HG03565 (cell line): ENCODE measurements at regions not wholly inside any gene's neighbourhood (a gene's known extent, or its start where the extent isn't known, plus 50 kb on each side); places are given as distances from the start of the nearest gene placed in this dataset.

Experiments
- ATAC-seq: cut with Tn5 transposase; IDR thresholded peaks from one replicate; pipeline ENCODE4 v1.9.1; 2021; ENCODE audit warnings: mild to moderate bottlenecking, moderate library complexity; ENCODE audit not compliant: unreplicated experiment

GRCh38 chr2:107197594-107198294, 311.8 kb upstream of the ST6GAL2 start:
- no peak for ATAC-seq

GRCh38 chr2:107202962-107203591, 317.1 kb upstream of the ST6GAL2 start:
- no peak for ATAC-seq

- ATAC-seq = no peak
Measured at GRCh38 chr2:107215401-107216350, 329.7 kb upstream of the ST6GAL2 start.

- ATAC-seq = no peak
Measured at GRCh38 chr2:107218208-107218607, 332.2 kb upstream of the ST6GAL2 start.

- no peak for ATAC-seq
Measured at GRCh38 chr2:107222466-107222865, 336.5 kb upstream of the ST6GAL2 start.

GRCh38 chr2:107235491-107236254, 349.7 kb upstream of the ST6GAL2 start:
- ATAC-seq = no peak

GRCh38 chr2:107242811-107243210, 356.8 kb upstream of the ST6GAL2 start:
- ATAC-seq = no peak

- no peak for ATAC-seq
Measured at GRCh38 chr2:107248932-107249331, 363.0 kb upstream of the ST6GAL2 start.

GRCh38 chr2:107255744-107256143, 369.8 kb upstream of the ST6GAL2 start:
- no peak for ATAC-seq

- no peak for ATAC-seq
Measured at GRCh38 chr2:107258531-107259407, 372.8 kb upstream of the ST6GAL2 start.

GRCh38 chr2:107259408-107260195, 373.6 kb upstream of the ST6GAL2 start:
- ATAC-seq = no peak

GRCh38 chr2:107263628-107264027, 377.7 kb upstream of the ST6GAL2 start:
- no peak for ATAC-seq

GRCh38 chr2:107264184-107264583, 378.2 kb upstream of the ST6GAL2 start:
- no peak for ATAC-seq

GRCh38 chr2:107266555-107266954, 380.6 kb upstream of the ST6GAL2 start:
- ATAC-seq = no peak

GRCh38 chr2:107267086-107267485, 381.1 kb upstream of the ST6GAL2 start:
- no peak for ATAC-seq

GRCh38 chr2:107276034-107276433, 390.1 kb upstream of the ST6GAL2 start:
- no peak for ATAC-seq

GRCh38 chr2:107278672-107279071, 392.7 kb upstream of the ST6GAL2 start:
- ATAC-seq = no peak

GRCh38 chr2:107281637-107282036, 395.7 kb upstream of the ST6GAL2 start:
- ATAC-seq = no peak

- ATAC-seq = no peak
Measured at GRCh38 chr2:107282135-107282534, 396.2 kb upstream of the ST6GAL2 start.
